OCI-LY1 (cell line): ENCODE measurements at regions not wholly inside any gene's neighbourhood (a gene's known extent, or its start where the extent isn't known, plus 50 kb on each side); places are given as distances from the start of the nearest gene placed in this dataset.

Source experiments
- EZH2 ChIP-seq: fragments of 200-600 bp; sonication (generic), shearing (Covaris generic); IDR thresholded peaks from 2 replicates; pipeline ENCODE4 v1.8.0; 2017; ENCODE audit warnings: borderline replicate concordance, mixed run types, mild to moderate bottlenecking, antibody characterized with exemption, low read length, moderate library complexity, mixed read lengths
- TF ChIP-seq, protein P1 (sequence below): fragments of 200-600 bp; sonication (generic), shearing (Covaris generic); IDR thresholded peaks from 2 replicates; pipeline ENCODE4 v1.5.1; 2017; ENCODE audit warnings: mild to moderate bottlenecking, antibody characterized with exemption, low read length, moderate library complexity, mixed read lengths

DNA sequence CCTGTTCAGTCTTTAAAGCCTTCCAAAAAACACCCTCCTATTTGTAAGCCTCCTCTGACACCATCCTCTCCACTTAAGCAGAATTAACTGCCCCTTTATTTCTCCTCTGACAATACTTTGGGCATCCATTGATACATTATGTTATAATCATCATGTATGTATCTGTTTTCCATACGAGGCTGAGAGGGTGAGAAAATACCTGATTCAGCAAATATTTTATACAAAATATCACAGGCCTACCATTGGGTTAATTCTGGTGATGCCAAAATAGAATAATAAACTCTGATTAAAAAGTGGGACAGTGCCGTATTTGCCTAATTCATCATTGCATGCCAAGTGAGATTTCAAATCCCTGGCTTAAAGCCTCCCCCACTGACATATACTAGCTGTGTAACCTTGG is 118.2 kb upstream of the ADAMTS9 start:
- TF ChIP-seq, protein P1, sequence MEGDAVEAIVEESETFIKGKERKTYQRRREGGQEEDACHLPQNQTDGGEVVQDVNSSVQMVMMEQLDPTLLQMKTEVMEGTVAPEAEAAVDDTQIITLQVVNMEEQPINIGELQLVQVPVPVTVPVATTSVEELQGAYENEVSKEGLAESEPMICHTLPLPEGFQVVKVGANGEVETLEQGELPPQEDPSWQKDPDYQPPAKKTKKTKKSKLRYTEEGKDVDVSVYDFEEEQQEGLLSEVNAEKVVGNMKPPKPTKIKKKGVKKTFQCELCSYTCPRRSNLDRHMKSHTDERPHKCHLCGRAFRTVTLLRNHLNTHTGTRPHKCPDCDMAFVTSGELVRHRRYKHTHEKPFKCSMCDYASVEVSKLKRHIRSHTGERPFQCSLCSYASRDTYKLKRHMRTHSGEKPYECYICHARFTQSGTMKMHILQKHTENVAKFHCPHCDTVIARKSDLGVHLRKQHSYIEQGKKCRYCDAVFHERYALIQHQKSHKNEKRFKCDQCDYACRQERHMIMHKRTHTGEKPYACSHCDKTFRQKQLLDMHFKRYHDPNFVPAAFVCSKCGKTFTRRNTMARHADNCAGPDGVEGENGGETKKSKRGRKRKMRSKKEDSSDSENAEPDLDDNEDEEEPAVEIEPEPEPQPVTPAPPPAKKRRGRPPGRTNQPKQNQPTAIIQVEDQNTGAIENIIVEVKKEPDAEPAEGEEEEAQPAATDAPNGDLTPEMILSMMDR = no peak
- no peak for TF ChIP-seq EZH2
